NOMO-1 treated with dmso at 0.1 percent for 144 hours (cell line): ENCODE measurements at regions not wholly inside any gene's neighbourhood (a gene's known extent, or its start where the extent isn't known, plus 50 kb on each side); places are given as distances from the start of the nearest gene placed in this dataset.

Experiments
- DNase-seq: peaks from one replicate; lab custom pipeline; 2025; ENCODE audit not compliant: unreplicated experiment; lab: John Stamatoyannopoulos, UW

DNA sequence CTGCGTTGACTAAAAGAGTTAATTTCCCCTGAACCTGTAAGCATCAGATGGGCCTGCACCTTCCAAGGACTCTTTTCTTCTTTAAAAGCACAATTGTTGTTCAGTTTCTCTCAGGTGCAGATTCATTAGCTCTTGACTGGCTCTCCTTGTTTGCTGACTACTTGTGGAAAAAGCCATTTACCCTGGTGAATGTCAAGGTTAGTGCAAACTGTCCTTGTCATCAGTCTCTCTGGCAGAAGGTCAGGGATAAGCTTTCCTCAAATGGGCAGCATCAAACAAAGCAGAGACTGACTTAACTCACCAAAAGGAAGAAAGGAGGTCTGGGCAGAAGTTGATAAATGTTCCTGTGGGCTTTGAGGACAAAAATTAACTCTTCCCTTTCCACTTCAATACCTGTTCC lies 922.7 kb downstream of the BCL11A start:
- DNase-seq = no peak

DNA sequence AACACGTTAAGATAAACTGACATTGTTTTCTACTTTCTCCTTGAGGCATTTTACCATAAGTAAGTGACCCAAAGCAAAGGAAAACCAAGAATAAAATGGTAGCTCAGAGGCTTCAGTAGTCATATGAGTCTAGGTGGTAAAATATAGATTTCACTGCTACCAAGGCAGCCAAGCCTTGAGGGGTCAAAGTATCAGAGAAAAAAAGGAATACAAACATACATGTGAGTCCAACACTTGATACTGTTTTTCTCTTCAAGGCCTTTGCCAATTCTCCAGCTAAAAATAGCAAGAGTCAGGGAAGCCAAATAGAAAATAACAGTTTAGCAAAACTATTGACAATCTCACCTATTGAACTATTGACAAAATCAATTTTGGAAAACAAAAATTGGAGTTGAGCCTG lies 925.9 kb downstream of the BCL11A start:
- no peak for DNase-seq

DNA sequence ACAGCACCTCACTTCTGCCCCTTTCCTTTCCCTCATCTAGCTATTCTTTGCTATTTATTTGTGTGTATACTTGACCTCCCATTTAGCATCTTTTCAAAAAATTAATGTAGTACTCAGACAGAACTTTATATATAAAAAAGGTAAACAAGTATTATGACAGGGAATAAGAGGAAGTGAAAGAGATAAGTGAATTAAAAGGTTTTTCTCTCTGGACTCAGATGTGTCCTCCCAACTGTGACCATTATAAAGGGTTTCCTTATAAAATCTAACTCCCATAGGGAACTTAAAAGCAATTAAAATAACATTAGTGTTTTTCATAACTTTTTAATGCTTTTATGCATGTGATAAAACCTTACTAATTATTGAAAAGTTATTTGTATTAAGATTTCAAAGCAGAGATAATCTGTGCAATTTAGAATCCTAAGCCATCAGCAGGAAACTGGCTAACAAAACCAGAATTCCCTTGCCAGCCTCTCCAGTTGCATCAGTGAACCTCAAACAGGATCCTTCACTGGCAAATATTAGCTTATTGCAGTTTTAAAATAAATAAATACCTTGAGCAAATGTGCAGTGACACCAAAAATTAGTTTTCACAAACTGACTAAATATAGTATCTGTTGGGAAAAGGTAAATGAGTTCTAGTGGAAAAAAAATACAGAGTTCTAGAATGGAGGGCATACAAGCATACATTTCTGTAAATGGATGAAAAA lies 930.7 kb downstream of the BCL11A start:
- no peak for DNase-seq

DNA sequence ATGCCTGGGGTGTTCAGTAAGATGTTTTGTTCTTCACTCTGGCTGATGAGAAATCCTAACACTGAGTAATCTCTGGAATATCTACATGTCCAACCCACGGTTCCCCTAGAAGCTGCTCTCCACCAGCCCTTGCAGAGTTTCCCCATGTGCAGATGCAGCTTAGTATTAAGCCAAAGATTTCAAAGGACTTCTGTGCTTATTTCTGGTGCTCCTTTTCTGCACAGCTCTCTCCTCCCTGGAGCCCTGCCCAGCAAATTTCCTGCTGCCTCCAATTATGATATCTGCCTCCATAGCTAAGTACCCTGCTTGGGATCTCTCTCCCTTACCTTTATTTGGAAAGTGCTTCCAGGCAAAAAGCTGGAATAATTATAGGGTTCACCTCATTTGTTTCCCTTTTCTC lies 949.3 kb downstream of the BCL11A start:
- DNase-seq = no peak

DNA sequence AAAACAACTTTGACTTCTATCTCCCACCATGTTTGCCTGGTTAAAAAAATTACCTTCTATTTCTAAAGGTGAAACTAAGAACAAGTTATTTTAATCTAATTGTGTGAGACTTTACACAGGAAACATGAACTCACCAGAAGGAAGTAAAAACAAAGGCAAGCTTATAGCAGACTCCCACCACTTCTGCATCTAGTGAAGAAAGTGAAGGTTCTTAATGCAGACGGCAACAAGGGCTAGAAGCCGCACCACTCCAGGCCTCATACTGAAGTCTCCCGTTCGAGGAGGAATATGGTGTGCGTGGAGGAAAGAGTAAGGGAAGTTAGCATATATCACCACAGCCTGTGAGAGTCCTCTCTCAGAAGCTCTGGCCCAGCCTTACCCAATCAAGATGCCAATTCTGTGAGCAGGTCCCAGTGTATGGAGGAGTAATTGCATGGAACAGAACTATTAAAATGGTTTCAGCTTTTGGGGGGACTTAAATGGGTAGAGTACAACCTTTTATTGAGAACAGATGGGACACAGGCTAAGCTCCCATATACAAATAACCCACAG lies 958.7 kb downstream of the BCL11A start:
- peak; percentile 33 for DNase-seq

DNA sequence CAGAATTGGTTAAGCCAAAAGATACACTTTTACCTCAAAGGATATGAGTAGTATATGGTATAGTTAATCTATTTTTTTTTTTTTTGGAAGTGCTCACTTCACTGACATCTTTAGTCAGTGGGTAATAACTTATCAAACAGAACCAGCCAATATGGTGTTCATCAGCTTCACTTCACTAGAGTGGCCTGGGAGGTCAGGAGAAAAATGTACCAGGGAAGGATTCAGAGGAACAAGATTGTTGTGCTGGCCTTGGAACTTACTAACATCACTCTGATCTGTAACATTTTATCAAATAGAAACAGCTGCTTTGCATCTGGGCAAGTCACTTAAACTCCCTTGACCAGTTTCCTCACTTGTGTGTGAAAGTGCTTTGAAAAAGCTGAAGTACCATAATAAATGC lies 962.7 kb downstream of the BCL11A start:
- DNase-seq = no peak

DNA sequence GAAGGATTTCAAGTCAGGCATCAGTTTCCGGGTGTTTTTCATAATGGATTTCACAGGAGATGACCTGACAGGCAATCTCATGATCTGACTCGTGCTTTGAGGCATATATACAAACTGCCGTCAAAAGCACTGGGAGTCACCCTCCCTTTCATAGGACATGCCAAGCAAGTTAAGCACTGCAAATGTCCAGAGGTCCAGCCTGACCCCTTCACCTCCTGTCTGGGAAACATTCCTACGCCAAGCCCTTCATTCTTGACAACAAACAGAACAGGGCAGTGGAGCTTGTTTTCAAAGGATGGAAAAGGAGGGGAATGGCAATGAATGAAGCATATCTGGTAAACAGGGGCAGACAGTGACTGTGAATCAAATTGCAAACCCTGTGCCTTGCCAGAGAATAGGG lies 963.6 kb downstream of the BCL11A start:
- no peak for DNase-seq

DNA sequence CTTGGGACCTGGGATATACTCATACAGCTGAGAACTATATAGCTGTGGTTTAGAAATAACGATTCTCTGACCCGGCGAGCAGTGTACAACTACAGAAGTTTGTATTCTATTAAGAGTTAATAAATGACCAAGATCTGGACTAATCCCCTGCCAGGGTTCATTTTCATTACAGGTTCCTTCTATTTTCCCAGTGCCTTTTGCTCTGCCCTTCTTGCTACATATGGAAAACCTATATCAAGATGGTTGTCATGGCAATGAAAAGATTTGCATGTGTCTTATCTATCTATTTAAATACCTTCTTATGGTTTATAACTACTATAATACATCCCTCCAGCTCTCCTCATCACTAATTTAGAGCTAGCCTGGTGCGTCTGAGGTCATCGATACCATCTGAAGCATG lies 965.2 kb downstream of the BCL11A start:
- no peak for DNase-seq

DNA sequence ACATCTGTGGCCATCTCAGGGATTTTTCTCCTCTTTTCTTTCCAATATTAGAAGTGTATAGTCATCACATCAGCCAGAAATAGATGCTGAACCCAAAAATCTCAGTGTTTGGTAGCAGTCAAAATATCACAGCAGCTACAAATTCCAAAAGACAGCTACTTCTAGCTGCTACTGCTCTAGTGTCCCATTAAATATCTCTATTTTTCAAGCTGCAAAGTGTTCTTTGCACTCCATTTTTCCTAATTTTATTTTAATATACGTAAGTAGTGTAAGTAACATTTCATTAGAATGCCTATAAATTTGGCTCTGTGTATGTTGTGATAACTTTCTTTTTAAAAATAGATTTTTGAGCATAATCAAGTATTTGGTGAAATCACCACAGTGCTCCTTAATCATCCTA lies 967.3 kb downstream of the BCL11A start:
- DNase-seq = no peak

DNA sequence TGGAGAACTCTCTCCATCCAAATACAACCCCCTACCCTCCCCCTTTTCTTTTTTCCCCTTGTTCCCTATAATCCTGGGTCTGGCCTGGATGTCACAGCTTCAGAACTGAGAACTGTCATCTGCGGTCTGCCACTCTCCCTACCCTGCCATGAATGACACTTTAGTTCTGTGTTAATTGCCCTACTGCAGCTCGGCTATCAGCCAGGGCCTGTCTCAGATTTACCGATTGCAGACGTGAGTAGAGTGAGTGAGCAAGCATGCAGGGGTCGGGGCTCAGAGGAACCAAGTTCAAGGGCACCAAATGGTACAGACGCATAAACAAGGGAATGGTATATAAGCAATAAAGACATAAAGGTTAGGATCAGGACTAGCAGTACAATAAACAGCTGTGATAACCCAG lies 967.8 kb downstream of the BCL11A start:
- no peak for DNase-seq

DNA sequence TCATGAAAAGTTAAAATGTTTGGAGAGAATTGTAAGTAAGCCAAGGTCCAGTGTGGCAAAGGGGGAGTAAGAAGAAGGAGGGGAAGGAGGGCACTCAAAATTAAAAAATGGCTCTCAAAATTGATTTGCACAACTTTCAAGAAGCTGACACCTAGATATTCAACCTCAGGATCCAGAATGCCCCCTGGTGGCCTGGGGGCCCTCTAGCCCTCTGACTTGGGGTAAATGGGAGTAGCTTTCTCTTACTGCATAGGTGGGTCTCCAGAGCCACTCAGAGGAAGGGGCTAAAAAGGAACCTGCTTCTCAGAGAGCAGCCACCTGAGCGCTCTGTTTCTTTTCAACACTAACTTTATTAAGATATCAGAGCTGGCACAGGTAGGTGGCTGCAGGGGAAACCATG lies 968.5 kb downstream of the BCL11A start:
- no peak for DNase-seq

DNA sequence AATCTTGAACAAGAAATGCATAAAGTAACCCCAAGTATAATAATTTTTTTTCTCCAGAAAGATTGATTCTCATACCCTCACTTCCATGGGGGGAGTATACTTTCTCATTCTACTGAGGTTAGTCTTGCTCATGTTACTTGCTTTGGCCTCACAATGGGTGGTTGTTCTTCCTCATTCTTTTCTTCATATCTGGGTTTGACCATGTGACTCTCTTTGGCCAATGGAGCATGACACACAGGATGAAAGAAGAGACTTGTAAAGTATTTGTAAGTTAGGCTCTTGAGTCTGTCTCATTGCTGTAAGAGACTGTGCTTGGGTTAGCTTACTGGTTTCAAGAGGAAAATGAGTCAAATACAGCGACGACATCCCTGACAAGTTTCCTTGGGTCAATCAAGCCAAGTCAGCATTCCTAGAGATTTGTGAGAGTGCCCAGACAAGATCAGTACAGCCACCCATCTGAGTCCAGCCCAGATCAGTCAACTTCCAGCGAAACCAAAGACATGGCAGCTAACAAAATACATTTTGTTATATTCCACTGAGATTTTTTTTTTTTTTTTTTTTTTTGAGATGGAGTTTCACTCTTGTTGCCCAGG lies 970.2 kb downstream of the BCL11A start:
- DNase-seq = no peak

DNA sequence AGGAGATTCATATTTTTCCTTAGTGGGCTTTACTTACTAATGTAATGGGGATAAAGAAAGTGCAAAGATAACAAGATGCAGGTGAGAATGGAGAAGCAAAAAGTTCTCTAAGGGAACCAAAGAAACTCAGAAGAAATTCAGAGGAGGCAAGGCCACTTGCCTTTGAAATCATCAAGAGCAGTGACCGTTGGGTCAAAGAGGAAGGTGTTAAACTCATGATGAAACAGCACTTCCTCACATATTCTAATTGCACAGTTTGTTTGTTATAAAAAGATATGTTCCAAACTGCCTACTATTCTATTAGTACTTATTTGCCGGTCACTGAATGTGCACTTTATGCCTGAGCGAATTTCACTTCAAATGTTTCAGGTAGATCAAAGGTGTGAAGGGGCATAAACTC lies 975.1 kb downstream of the BCL11A start:
- DNase-seq = peak; percentile 8

DNA sequence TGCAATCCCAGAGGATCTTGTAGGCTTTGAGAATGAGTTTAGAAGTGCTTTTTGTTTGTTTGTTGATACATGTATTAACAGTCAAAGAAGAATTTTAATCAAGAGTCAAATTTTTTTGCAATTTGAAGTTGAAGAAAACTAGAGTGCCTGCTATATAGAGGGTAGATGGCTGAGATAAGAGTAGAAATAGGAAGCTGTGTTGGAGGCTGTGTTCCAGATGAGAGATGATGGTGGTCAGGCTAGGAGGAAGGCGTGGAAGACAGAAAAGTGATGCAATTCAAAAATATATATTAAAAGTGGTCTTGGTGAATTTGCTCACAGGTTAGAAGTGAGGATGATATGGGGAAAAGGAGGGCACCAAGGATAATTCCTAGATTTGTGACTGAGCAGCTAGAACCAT lies 978.3 kb downstream of the BCL11A start:
- DNase-seq = no peak

DNA sequence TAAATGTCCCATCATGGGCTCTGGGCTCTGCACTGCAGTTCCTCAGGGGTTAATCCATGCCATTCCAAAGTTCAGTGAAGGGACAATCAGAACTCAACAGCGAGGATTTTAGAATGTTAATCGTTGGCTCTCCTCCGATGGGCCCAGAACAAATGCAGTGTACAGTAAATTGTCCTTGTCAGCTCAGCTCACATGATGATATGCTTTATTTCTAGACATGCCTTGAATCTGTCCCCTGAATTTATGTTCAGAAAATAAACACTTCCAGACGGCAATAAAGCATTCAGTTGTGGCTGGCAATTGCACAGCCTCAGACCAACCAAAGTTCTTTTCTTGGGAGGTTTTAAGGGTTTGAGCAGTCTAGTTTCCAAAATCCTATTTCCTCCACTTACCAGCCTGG lies 981.2 kb downstream of the BCL11A start:
- DNase-seq = no peak

DNA sequence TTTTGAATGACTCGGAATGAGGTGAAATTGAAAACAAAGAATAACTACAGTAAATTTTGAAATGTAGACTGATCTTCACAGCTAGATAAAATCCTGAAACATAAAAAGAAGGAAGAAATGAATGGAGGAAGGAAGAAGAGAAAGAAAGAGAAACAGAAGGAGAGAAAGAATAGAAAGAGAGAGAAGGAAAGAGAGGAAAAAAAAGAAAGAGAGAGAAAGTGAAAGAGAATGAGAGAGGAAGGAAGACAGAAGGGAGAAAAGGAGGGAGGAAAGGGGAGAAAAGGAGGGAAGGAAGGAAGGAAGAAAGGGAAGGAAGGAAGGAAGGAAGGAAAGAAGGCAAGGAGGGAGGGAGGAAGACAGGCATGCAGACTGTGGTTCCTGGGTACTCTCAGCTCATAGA lies 982.6 kb downstream of the BCL11A start:
- no peak for DNase-seq

DNA sequence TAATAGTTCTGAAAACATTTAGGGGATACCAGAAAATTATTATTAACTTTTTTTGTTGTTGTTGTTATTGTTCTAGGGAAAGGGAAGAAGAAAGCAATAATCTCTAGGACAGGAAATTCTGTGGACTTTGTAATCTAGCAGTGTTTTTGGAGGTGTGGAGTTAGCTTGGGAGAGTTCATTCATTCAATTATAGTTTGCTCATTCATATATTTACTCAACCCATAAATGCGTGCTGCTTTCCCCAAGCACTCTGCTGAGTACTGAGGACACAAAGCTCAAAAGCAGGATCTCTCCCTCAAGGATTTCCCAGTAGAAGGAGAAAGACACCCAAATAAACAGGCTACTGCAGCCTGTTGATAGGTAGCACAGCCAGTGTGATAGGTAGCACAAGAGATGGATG lies 984.3 kb downstream of the BCL11A start:
- DNase-seq = no peak

DNA sequence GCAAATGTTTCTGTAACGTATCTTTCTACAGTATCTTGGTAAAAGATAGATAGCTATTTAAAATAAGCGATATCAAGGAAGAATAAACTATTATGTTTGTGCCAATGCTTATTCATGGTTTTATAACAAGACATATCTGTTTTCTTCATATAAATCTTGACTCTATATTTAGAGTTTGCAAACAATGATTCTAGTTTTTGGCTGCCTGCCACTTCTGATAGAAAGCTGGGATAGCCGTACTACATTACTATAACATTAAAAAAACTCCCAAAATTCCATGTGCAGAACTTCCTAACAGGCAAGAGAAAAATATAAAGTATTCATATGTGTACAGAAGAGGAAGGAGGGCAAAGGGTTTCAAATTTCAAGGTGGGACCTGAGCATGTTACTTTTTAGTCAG lies 985.0 kb downstream of the BCL11A start:
- no peak for DNase-seq

DNA sequence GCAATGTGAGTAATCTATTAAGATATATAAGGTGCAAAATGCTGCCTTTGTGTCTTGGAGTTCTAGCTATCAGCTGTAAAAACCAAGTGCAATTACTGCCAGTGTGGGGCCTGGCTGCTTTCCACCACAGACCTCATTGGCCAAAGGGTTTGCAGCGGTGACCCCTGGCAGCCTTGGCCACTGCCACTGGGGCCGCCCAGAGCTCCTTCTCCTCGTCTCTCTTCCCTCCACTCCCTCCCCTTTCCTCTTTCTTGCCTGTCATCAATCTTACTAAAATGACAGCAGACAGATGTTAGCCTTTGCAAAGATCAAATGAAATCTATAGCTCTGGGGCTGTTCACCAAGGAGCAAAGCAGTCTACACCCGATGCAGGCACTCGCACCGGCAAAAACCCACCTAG lies 986.3 kb downstream of the BCL11A start:
- DNase-seq = no peak

DNA sequence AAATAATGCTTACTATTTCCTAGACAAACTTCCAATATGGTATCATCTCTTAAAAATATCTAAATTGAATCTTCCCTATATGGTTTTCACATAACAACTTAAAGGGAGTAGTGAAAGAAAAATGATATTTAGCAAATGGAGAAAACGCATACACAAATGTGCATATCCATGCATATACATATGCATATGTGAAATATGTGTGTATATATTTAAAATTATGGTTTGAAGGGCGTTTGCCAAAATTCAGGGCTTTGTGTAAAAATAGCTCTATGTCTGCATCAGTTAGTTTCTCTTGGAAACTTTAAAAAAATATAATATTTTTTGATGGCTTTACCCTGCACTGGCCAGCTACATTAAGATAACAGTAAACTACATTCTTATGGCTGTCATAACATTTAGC lies 986.7 kb downstream of the BCL11A start:
- no peak for DNase-seq

DNA sequence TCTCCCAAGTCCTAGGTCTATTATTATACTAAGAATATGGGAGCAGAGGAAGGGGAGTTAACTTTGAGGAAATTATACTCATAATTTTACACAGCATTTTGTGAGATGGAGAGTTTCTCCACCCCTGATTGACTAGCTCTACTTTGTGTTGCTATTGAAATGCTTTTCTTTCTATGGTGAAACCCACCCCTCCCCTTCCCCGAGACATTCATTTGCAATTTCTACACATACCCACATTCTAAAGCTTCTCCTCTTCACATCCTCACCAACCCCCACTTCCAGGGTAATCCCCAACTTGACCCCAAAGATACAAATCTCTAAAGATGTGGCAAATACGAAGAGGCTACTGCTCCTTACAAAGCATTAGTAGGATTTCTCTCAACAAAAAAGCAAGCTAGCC lies 992.2 kb downstream of the BCL11A start:
- no peak for DNase-seq

DNA sequence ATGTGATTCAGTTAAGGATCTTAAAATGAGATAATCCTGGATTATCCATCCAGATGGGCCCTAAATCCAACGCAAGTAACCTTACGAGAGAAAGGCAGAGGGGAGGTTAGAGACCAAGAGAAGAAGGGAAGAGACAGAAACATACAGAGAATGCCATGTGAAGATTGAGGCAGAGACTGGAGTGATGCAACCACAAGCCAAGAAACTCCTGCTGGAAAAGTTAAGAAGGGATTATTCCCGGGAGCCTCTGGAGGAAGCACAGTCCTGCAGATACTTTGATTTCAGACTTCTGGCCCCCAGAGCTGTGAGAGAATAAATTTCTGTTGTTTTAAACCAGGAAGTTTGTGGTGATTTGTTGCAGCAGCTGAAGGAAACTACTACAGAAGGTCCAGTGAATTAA lies 992.7 kb downstream of the BCL11A start:
- DNase-seq = no peak

DNA sequence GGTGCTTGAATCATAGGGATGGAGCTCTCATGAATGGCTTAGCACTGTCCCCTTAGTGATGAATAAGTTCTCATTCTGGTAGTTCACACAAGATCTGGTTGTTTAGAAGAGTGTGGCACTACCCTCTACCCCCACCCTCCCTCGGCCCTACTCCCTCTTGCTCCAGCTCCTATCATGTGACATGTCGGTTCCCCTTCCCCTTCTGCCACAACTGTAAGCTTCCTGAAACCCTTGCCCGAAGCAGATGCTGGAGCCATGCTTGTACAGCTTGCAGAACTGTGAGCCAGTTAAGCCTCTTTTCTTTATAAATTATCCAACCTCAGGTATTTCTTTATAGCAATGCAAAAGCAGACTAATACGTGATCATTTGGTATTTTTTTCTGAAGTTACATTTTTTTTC lies 1012.6 kb downstream of the BCL11A start:
- no peak for DNase-seq
